ENCODE measurements at regions not wholly inside any gene's neighbourhood (a gene's known extent, or its start where the extent isn't known, plus 50 kb on each side); places are given as distances from the start of the nearest gene placed in this dataset.

- WGBS (ENCODE audit: missing lambda C conversion rate), result 10% methylated on average over 4 of the region's 4 CpGs
- H3K9me3 ChIP-seq, result no peaks in the 10 kb centered on the region
- no peak overlapping the region for H3K4me2 ChIP-seq
- no peak overlapping the region for H3K4me3 ChIP-seq
- FAIRE-seq, result no peak
- ATAC-seq, result no peak
- no peaks in the 10 kb centered on the region for H3K4me1 ChIP-seq
- TF ChIP-seq EHMT2 (IDR thresholded peaks at IDR 0.05; ENCODE audit: low read depth) (no peak), TFCP2L1 (CRISPR knock-in tag; IDR thresholded peaks at IDR 0.05) (no peak)
- ChIA-PET POLR2A (no interaction called here), CTCF (no interaction called here)
- no peak overlapping the region for H3K27ac ChIP-seq
- DNase-seq (ENCODE audit: low read depth in 1 of 2, low spot score in 1 of 2), result no peak
These were observed 168.5 kb upstream of the FREM2 start for GRCh38 chr13:38518328-38518727.

GRCh38 chr13:38519229-38519911 lies 167.5 kb upstream of the FREM2 start:
- H3K9me3 ChIP-seq, result no peaks in the 10 kb centered on the region
- no peak for FAIRE-seq
- TF ChIP-seq RAD21 (conservative IDR thresholded peaks at IDR 0.05 in 1 of 2, IDR thresholded peaks at IDR 0.05 in 1 of 2), result no peak
- TF ChIP-seq CHD2 (IDR thresholded peaks at IDR 0.05; ENCODE audit: low read length, partially characterized antibody), result no peak
- TF ChIP-seq NPAS2 (CRISPR knock-in tag; IDR thresholded peaks at IDR 0.05; ENCODE audit: borderline replicate concordance), result no peak
- no peak for TF ChIP-seq FOSB (CRISPR knock-in tag; IDR thresholded peaks at IDR 0.05)
- TF ChIP-seq CTCF (IDR thresholded peaks at IDR 0.05), result no peak
- TF ChIP-seq CBX8 (IDR thresholded peaks at IDR 0.05), result no peak
- TF ChIP-seq HDAC2 (IDR thresholded peaks at IDR 0.05), result no peak
- TF ChIP-seq ZNF302 (CRISPR knock-in tag; IDR thresholded peaks at IDR 0.05), result no peak
- TF ChIP-seq, protein P1, sequence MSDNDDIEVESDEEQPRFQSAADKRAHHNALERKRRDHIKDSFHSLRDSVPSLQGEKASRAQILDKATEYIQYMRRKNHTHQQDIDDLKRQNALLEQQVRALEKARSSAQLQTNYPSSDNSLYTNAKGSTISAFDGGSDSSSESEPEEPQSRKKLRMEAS (IDR thresholded peaks at IDR 0.05), result no peak
- no peak for TF ChIP-seq BHLHE40 (IDR thresholded peaks at IDR 0.05; ENCODE audit: low read depth, low read length)
- no peak for TF ChIP-seq EP300 (IDR thresholded peaks at IDR 0.05)
- TF ChIP-seq FOXS1 (CRISPR knock-in tag; IDR thresholded peaks at IDR 0.05), result no peak
- TF ChIP-seq CBX2 (IDR thresholded peaks at IDR 0.05; ENCODE audit: borderline replicate concordance, low read depth), result no peak
- TF ChIP-seq RFX5 (IDR thresholded peaks at IDR 0.05), result no peak
- TF ChIP-seq EHMT2 (IDR thresholded peaks at IDR 0.05; ENCODE audit: low read depth), result no peak
- no peak for ATAC-seq
- ChIA-PET CTCF (no interaction called here), POLR2A (no interaction called here)
- no peak overlapping the region for H3K4me3 ChIP-seq
- H3K27ac ChIP-seq, result no peak overlapping the region
- WGBS (ENCODE audit: missing lambda C conversion rate), result 20% methylated on average over 6 of the region's 6 CpGs
- no peak for DNase-seq (ENCODE audit: low read depth in 1 of 2, low spot score in 1 of 2)
- H3K4me1 ChIP-seq, result no peaks in the 10 kb centered on the region
- no peak overlapping the region for H3K4me2 ChIP-seq

GRCh38 chr13:38520041-38520440 lies 166.8 kb upstream of the FREM2 start:
- POLR2A ChIA-PET, result no interaction called here
- DNase-seq (ENCODE audit: low read depth in 1 of 2, low spot score in 1 of 2), result no peak
- Histone ChIP-seq H3K4me1 (no peaks in the 10 kb centered on the region), H3K27ac (no peak overlapping the region), H3K9me3 (no peaks in the 10 kb centered on the region), H3K4me2 (no peak overlapping the region), H3K4me3 (no peak overlapping the region)
- no peak for ATAC-seq
- CTCF ChIA-PET, result no interaction called here
- TF ChIP-seq MAFK (IDR thresholded peaks at IDR 0.05; ENCODE audit: partially characterized antibody) (no peak), SMC3 (IDR thresholded peaks at IDR 0.05) (no peak), RAD21 (conservative IDR thresholded peaks at IDR 0.05 in 1 of 2, IDR thresholded peaks at IDR 0.05 in 1 of 2) (no peak)
- no peak for FAIRE-seq
- whole genome bisulfite sequencing (ENCODE audit: missing lambda C conversion rate), result 19% methylated on average over 5 of the region's 5 CpGs

DNA sequence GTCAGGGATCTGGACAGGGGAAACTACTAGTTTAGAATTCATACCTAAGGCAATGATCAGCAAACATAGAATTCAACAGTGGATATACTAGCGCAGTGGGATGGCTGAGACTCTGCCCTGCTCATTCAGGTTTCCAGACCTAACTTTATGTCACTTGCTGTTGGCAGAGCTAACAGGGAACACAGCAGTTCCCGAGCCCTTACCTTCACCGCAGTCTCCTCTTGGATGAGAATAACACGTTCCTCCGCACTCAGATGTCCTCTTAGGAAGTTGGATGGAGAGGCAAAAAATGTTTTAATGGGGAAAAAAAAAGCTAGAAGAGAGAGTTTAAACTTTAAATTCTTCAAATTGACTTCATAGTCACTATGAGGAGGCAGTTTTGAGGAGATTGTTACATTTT lies 159.7 kb upstream of the FREM2 start:
- no peak for ATAC-seq
- DNase-seq (ENCODE audit: low read depth in 1 of 2, low spot score in 1 of 2), result no peak
- CTCF ChIA-PET, result no interaction called here
- H3K4me1 ChIP-seq, result no peaks in the 10 kb centered on the region
- POLR2A ChIA-PET, result no interaction called here
- H3K9me3 ChIP-seq, result no peaks in the 10 kb centered on the region
- no peak overlapping the region for H3K27ac ChIP-seq
- H3K4me3 ChIP-seq, result no peak overlapping the region
- no peak overlapping the region for H3K4me2 ChIP-seq
- FAIRE-seq, result no peak
- WGBS (ENCODE audit: missing lambda C conversion rate), result 33% methylated on average over 5 of the region's 5 CpGs
- TF ChIP-seq ELK1 (IDR thresholded peaks at IDR 0.05; ENCODE audit: low read depth, low read length) (no peak), BHLHE40 (IDR thresholded peaks at IDR 0.05; ENCODE audit: low read depth, low read length) (no peak), POLR2AphosphoS2 (conservative IDR thresholded peaks at IDR 0.05; ENCODE audit: low read length) (no peak), HEYL (CRISPR knock-in tag; IDR thresholded peaks at IDR 0.05) (no peak), KDM1A (IDR thresholded peaks at IDR 0.05; ENCODE audit: low read depth) (no peak), FOSL2 (IDR thresholded peaks at IDR 0.05) (no peak), FOSL2 (CRISPR knock-in tag; IDR thresholded peaks at IDR 0.05) (no peak), SMC3 (IDR thresholded peaks at IDR 0.05) (no peak), CHD4 (IDR thresholded peaks at IDR 0.05; ENCODE audit: borderline replicate concordance) (no peak), ESRRA (IDR thresholded peaks at IDR 0.05; ENCODE audit: borderline replicate concordance, low read length) (no peak), HOXA7 (CRISPR knock-in tag; IDR thresholded peaks at IDR 0.05) (no peak), EHF (CRISPR knock-in tag; IDR thresholded peaks at IDR 0.05) (no peak), JUNB (IDR thresholded peaks at IDR 0.05) (no peak), HOXB5 (CRISPR knock-in tag; IDR thresholded peaks at IDR 0.05) (no peak)
- TF ChIP-seq, protein P2, sequence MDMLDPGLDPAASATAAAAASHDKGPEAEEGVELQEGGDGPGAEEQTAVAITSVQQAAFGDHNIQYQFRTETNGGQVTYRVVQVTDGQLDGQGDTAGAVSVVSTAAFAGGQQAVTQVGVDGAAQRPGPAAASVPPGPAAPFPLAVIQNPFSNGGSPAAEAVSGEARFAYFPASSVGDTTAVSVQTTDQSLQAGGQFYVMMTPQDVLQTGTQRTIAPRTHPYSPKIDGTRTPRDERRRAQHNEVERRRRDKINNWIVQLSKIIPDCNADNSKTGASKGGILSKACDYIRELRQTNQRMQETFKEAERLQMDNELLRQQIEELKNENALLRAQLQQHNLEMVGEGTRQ (IDR thresholded peaks at IDR 0.05), result no peak
